Stimulated activated CD8-positive, alpha-beta memory T cell treated with anti-CD3 and anti-CD28 coated beads, Interleukin-4, amount 100 ng/mL, for 1 hour (primary cell): ENCODE measurements at regions not wholly inside any gene's neighbourhood (a gene's known extent, or its start where the extent isn't known, plus 50 kb on each side); places are given as distances from the start of the nearest gene placed in this dataset.

ENCODE experiments used
- DNase-seq, 2 donors: peaks; one replicate each; pipeline ENCODE4 v3.0.0-alpha.2; 2020; ENCODE audit warnings: low read depth in 2 of 2, low spot score in 1 of 2

- no peak for DNase-seq
Observed at GRCh38 chr15:79186616-79187015, 95.9 kb upstream of the ANKRD34C start.

- no peak for DNase-seq
Observed at GRCh38 chr15:79185199-79185598, 94.6 kb upstream of the RASGRF1 start.

DNA sequence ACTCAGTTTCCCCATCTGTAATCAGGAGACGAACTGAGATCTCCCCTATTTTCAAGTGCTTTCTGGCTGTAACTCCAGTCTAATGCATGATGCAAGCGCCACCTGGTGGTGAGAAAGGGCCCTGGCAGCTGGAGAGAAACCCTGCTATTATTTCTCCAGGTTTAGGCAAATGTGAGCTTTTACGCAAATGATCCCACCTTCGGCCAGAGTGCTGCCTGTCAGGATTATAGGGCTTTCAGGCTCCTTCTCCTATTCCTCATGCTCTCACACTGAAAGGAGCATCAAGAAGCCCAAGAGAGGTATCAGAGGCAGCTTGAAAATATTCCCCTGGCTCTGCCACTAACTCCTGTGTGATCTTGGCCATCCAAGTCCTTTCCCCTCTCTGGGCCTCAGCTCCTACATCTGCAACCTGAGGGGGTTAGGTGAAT, 93.9 kb upstream of the RASGRF1 start:
- DNase-seq: peak; percentile 20 to 38

DNA sequence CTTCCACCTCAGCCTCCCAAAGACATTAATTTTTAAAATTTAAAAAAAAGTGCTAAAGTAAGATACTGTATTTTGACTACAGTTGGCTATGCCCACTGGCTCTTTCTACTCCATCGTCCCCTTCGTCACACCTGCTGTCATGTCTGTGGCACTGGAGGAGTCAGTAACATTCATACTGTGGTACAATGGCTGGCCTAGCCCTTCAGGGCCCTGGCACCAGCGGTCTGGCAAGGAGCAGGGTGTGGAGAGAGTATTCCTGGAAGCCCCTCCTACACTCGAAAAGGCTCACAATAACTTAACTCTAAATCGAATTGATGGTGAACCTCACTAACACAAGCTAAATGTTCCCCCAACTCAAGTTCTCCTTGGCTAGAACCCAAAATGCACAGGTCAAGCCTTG, 89.7 kb upstream of the RASGRF1 start:
- DNase-seq: no peak

GRCh38 chr15:79179597-79179996, 89.0 kb upstream of the RASGRF1 start:
- DNase-seq: no peak

DNA sequence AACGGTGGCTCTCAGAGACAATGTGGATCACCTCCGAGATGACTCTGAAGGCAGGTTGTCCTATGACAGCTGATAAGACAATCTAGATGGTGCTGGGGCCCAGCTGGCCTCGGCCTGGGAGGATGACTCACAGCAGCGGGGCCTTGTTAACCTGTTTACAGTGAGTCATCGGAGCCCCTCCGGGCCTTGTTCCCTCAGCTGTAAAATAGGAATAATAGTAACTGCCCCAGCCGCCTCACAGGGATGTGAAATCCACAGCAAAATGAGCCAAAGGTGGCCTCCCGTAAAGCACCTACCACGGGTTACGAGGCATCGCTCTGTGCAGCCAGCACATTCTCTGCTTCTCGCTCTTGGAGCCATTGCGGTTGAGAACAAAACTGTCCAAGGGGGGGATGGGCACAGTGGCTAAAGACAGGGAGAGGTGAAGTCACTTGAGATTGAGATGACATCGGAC, 88.6 kb upstream of the RASGRF1 start:
- DNase-seq: no peak

DNA sequence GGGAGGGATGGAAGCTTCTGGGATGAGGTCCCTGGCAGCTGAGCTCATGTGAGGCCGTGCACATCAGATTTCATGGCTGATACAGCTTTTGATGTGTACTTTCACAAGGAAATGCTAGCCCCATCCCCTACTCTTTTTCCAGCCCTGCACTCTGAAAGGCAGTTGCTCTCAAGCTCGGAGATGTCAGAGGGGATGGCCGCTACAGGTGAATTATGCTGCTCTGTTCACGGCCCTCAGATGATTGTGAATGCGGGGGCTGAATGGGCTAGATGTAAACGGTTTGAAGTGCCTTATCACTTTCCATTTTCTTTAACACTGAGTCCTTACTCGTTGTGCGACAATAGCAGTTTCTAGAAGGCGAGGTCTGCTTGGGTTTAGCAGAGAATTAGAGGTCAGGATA, 88.0 kb upstream of the RASGRF1 start:
- no peak for DNase-seq

- DNase-seq: no peak
Observed at GRCh38 chr15:79176151-79176550, 85.6 kb upstream of the RASGRF1 start.

DNA sequence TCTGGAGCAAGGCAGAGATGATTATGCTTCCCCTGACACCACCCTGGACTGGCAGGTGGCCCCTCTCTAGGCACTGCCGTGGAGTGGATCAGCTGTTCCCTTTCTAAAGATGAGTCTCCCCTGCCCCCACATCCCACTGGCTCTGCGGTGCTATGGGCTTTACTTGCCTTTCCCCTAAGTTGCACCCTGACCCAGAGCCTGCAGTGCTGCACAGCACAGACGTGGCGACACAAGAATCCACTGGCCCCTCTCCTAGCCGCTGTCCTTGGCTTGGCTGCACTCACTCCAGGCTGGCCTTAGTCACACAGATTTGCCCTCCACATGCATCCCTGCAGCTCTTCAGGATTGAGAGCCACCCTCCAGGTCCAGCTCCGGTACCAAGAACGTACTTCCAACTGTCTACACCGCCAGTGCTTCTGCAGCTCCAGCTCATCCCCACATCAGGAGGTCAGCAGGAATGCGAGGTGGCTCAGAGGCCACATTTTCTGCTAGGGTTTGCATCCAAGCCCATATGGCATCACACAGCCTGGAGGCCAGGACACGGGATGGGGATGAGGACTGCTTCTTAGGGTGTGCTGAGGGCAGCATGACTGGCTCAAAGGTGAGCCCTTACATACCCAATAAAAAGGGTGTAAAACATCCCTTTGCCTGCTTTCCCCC, 82.4 kb upstream of the RASGRF1 start:
- no peak for DNase-seq

DNA sequence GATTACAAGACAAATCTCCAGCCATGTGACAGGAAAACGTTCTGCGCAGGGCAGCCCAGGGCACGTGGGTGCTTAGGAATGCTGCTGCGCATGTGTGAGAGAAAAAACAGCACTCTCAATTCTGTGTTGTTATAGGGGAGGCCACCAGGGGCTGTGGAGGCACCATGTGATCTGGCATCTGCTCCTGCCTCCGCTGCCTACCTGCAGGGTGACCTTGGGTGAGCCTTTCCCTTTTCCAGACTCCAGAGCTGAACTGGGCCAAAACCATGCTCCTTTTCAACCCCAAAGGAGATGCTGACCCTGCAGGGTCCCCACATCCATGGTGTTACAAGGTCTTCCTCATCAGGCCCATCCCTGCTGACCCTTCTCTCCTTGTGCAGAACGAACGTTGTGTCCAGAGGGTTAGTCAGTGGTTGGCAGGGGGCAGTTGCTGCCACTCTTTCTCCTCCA, 81.5 kb upstream of the RASGRF1 start:
- no peak for DNase-seq

DNA sequence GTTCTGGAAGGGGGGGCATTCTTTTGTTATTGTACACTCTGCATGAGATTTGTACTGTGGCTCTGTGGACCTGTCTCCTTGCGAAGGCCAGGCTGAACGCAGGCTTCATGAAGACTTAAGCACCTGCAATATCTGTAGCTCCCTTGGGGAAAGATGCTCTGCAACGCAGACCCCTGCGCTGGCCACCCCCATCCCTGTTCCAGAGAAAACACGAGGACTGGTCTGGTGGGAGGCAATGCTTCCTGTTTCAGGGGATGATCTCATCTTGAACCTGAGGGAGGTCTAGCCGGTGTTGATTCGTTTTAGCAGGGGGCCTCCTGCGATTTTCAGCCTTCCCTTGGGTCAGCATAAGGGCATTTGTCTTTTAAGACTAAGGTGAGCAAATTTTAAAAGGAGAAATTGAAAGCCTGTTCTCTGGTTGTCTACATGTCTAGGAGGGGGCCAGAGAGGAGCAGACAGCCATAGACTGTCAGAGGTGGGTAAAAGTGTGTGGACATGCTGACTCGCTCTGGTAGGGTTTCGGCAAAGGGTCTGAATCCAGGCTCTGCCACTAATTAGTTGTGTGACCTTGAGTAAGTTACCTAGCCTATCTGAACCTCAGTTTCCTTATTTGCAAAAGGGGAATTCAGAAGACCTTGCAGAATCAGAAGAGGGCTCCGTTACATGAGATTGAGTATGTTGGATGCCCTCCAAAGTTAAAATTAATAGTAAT, 80.9 kb upstream of the RASGRF1 start:
- DNase-seq: no peak

DNA sequence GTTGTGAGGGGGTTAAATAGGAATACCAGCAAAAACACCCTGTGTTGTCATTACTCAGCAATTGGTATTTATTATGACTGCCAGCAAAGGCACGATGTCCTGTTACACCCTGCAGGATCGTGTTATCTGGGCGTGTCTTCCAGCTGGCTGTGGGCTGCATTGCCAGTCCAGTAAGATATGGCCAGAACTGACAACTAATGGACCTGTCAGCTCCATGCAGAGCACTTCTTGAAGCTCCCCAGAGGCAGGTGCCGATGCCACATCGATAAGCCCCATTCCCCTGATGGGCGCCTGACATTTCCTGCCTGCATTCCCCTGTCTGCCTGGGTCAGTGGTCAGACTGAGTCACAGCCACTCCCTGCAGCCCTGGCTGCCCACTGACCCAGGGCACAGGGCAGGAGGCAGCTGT, 79.7 kb upstream of the RASGRF1 start:
- DNase-seq: no peak

- no peak for DNase-seq
Observed at GRCh38 chr15:79169526-79170133, 79.0 kb upstream of the RASGRF1 start.

GRCh38 chr15:79168922-79169456, 78.4 kb upstream of the RASGRF1 start:
- no peak for DNase-seq

DNA sequence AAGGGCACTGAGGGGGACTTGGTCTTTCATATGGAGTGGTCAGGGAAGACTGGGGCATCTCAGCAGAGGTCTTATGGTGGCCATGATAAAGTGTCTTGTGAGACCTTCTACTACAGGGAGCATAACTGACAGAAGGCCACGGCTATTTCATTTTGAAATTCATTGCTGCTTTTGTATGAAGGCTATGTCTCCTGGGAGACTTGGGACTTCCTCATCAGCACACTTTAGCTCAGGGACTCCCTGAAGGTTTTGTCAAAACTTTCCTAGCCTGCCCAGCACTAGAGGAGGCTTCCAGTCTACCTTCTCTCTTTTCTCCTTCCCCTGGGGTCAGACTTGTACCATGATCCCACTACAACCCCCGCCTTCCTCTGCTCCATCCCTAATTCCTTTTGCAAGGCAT, 77.2 kb upstream of the RASGRF1 start:
- DNase-seq: no peak

GRCh38 chr15:79166311-79166955, 75.9 kb upstream of the RASGRF1 start:
- DNase-seq: no peak

GRCh38 chr15:79164465-79164864, 73.9 kb upstream of the RASGRF1 start:
- DNase-seq: no peak

- no peak for DNase-seq
Observed at GRCh38 chr15:79164043-79164442, 73.5 kb upstream of the RASGRF1 start.

DNA sequence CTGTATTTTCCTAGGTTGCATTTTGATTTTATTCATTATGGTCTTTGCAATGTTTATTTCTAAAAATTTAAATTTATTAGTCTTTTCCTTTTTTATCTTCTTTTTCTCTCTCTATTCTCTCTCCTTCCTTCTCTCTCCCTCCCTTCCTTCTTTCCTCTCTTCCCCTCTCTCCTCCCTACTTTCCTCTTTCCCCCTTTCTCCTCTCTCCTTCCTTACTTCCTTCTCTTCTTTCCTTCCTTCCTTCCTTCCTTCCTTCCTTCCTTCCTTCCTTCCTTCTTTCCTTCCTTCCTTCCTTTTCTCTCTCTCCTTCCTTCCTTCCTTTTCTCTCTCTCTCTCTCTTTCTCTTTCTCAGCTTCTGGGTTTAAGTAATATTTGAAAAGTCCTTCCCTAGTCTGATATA, 72.8 kb upstream of the RASGRF1 start:
- DNase-seq: no peak

DNA sequence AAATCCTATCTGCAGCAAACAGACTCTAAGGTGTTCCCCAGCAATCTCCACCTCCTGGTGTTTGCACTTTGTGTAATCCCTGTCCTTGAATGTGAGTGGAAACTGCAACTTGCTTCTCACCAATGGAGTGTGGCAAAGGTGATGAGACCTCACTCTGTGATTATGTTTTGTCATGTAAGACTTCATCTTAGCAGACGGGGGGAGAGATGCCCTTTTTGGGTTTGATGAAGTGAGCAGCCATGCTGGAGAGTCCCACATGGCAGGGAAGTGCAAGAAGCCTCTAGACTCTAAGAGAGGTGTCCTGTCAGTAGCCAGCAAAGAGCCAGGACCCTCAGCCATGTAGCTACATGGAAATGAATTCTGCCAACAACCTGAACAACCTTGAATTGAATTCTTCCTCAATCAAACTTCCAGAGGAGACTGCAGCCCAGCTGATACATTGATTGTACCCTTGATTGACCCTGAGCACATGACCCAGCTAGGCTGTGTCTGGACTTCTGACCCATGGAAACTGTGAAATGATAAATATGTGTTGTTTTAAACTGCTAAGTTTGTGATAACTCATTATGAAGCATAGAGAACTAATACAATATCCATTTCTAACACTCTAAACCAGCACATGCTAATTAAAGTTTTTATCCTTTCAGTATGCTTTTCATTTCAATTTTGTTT, 71.4 kb upstream of the RASGRF1 start:
- DNase-seq: no peak

GRCh38 chr15:79160211-79160610, 69.6 kb upstream of the RASGRF1 start:
- no peak for DNase-seq
